Astrocyte of the hippocampus (primary cell): ENCODE measurements at regions not wholly inside any gene's neighbourhood (a gene's known extent, or its start where the extent isn't known, plus 50 kb on each side); places are given as distances from the start of the nearest gene placed in this dataset.

Experiments
- DNase-seq: peaks from one replicate; pipeline ENCODE4 v3.0.0; 2011; ENCODE audit warnings: low read depth, low spot score

DNA sequence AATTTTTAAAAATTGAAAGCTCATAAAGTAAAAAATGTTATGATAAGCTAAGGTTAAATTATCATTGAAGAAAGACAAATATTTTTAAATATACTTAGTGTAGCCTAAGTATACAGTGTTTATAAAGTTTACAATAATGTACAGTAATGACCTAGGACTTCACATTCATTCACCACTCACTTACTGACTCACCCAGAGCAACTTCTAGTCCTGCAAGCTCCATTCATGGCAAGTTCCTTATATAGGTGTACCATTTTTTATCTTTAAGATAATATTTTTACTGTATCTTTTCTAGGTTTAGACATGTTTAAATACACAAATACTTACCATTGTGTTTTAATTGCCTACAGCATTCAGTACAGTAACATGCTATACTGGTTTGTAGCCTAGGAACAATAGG, 112.3 kb upstream of the RADX start:
- DNase-seq: no peak

DNA sequence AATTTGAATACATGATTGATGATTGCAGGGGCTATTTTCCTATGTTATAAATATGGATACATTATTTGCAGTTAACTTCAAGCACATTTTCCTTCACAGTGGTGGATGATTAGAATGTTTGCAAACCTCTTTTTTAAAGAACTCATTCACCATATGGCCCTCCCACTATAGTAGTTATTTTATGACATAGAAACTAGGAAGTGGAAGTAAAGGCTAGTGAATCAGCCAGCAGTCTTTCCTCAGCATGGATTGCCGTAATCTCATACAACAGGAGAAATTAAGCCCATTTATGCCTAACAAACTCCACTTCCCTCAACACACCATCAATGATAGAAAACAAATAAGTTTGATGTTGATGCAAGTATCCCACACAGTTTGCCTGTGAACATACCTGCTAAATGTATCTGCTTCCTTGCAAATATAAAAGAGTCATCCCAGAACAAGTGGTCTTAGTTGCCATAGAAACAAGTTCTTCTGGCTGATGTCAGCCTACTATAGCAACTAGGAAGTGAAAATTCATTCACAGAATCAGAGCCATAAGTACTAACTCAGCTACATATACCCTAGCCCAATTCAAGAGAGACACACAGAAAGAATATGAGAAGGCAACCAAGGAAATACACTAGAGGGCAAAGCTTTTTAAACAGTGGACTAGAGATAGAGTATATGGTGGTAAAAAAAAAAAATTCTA, 100.9 kb upstream of the RADX start:
- no peak for DNase-seq
